ENCODE measurements at regions not wholly inside any gene's neighbourhood (a gene's known extent, or its start where the extent isn't known, plus 50 kb on each side); places are given as distances from the start of the nearest gene placed in this dataset.
"Not testable (repeated sequence)": the region's sequence is repeated elsewhere in the genome, so short reads cannot be mapped to it uniquely, and the experiment has no call there.

GRCh38 chr11:97620007-97620406, 1230.2 kb downstream of the JRKL start:
- in situ Hi-C loops (cut with MboI; ENCODE audit: low sequenced_read_pairs) = no loop called here

- in situ Hi-C loops (cut with MboI; ENCODE audit: low sequenced_read_pairs) = no loop called here
These were observed 1231.5 kb downstream of the JRKL start for GRCh38 chr11:97621282-97621681.

GRCh38 chr11:97622795-97623194, 1233.0 kb downstream of the JRKL start:
- in situ Hi-C loops (cut with MboI; ENCODE audit: low sequenced_read_pairs) = no loop called here

- in situ Hi-C loops (cut with MboI; ENCODE audit: low sequenced_read_pairs) = not testable (repeated sequence)
These were observed 1246.9 kb downstream of the JRKL start for GRCh38 chr11:97636741-97637140.

GRCh38 chr11:97637701-97638100, 1247.9 kb downstream of the JRKL start:
- in situ Hi-C loops (cut with MboI; ENCODE audit: low sequenced_read_pairs) = no loop called here

GRCh38 chr11:97638641-97639224, 1248.9 kb downstream of the JRKL start:
- in situ Hi-C loops (cut with MboI; ENCODE audit: low sequenced_read_pairs) = no loop called here

GRCh38 chr11:97641988-97642387, 1252.2 kb downstream of the JRKL start:
- in situ Hi-C loops (cut with MboI; ENCODE audit: low sequenced_read_pairs) = no loop called here

- in situ Hi-C loops (cut with MboI; ENCODE audit: low sequenced_read_pairs) = no loop called here
These were observed 1255.9 kb downstream of the JRKL start for GRCh38 chr11:97645736-97646135.

GRCh38 chr11:97656356-97656755, 1266.5 kb downstream of the JRKL start:
- in situ Hi-C loops (cut with MboI; ENCODE audit: low sequenced_read_pairs) = no loop called here

GRCh38 chr11:97657852-97658251, 1268.0 kb downstream of the JRKL start:
- in situ Hi-C loops (cut with MboI; ENCODE audit: low sequenced_read_pairs) = no loop called here

GRCh38 chr11:97667057-97667456, 1277.2 kb downstream of the JRKL start:
- in situ Hi-C loops (cut with MboI; ENCODE audit: low sequenced_read_pairs) = no loop called here

GRCh38 chr11:97683733-97684132, 1293.9 kb downstream of the JRKL start:
- in situ Hi-C loops (cut with MboI; ENCODE audit: low sequenced_read_pairs) = no loop called here

- in situ Hi-C loops (cut with MboI; ENCODE audit: low sequenced_read_pairs) = no loop called here
These were observed 1295.0 kb downstream of the JRKL start for GRCh38 chr11:97684486-97685439.

- in situ Hi-C loops (cut with MboI; ENCODE audit: low sequenced_read_pairs) = no loop called here
These were observed 1295.9 kb downstream of the JRKL start for GRCh38 chr11:97685695-97686094.

- in situ Hi-C loops (cut with MboI; ENCODE audit: low sequenced_read_pairs) = no loop called here
These were observed 1297.3 kb downstream of the JRKL start for GRCh38 chr11:97687111-97687510.

GRCh38 chr11:97691061-97691460, 1301.2 kb downstream of the JRKL start:
- in situ Hi-C loops (cut with MboI; ENCODE audit: low sequenced_read_pairs) = no loop called here

GRCh38 chr11:97702951-97703350, 1313.1 kb downstream of the JRKL start:
- in situ Hi-C loops (cut with MboI; ENCODE audit: low sequenced_read_pairs) = no loop called here

- in situ Hi-C loops (cut with MboI; ENCODE audit: low sequenced_read_pairs) = no loop called here
These were observed 1314.0 kb downstream of the JRKL start for GRCh38 chr11:97703851-97704250.

- in situ Hi-C loops (cut with MboI; ENCODE audit: low sequenced_read_pairs) = not testable (repeated sequence)
These were observed 1315.3 kb upstream of the CNTN5 start for GRCh38 chr11:97705441-97705840.

- in situ Hi-C loops (cut with MboI; ENCODE audit: low sequenced_read_pairs) = no loop called here
These were observed 1302.8 kb upstream of the CNTN5 start for GRCh38 chr11:97717922-97718321.

GRCh38 chr11:97722065-97722464, 1298.7 kb upstream of the CNTN5 start:
- in situ Hi-C loops (cut with MboI; ENCODE audit: low sequenced_read_pairs) = no loop called here

GRCh38 chr11:97722721-97723120, 1298.0 kb upstream of the CNTN5 start:
- in situ Hi-C loops (cut with MboI; ENCODE audit: low sequenced_read_pairs) = no loop called here

Measured in HL-60/S4 treated with phorbol 12-myristate 13-acetate at 8.2 ng/mL for 4 days and 3 days (cell line).